Nephron (organoid): ENCODE measurements at regions not wholly inside any gene's neighbourhood (a gene's known extent, or its start where the extent isn't known, plus 50 kb on each side); places are given as distances from the start of the nearest gene placed in this dataset.
"Not testable (repeated sequence)": the region's sequence is repeated elsewhere in the genome, so short reads cannot be mapped to it uniquely, and the experiment has no call there.

Experiments
- H3K27ac Mint-ChIP-seq, 3 experiments: 2 replicates each; pipeline ENCODE4 v1.8.0; 2020; ENCODE audit warnings: mixed read lengths in 3 of 3, mild to moderate bottlenecking in 2 of 3, moderate library complexity in 1 of 3
- H3K27me3 Mint-ChIP-seq: 2 replicates; pipeline ENCODE4 v1.8.0; 2021; ENCODE audit warnings: low read depth, mild to moderate bottlenecking, moderate library complexity, mixed read lengths
- H3K36me3 Mint-ChIP-seq: 2 replicates; pipeline ENCODE4 v1.8.0; 2020; ENCODE audit warnings: low read depth, mixed read lengths
- H3K4me1 Mint-ChIP-seq: 2 replicates; pipeline ENCODE4 v1.8.0; 2020; ENCODE audit warnings: mixed read lengths
- H3K4me3 Mint-ChIP-seq, 3 experiments: 2 replicates each; pipeline ENCODE4 v1.8.0; 2020; ENCODE audit warnings: mild to moderate bottlenecking in 3 of 3, mixed read lengths in 3 of 3, moderate library complexity in 2 of 3
- H3K9me3 Mint-ChIP-seq: 2 replicates; pipeline ENCODE4 v1.8.0; 2020; ENCODE audit warnings: mixed read lengths
- TF ChIP-seq, protein P1 (sequence below), 3 experiments: fragments of 200-600 bp; sonication (generic); IDR thresholded peaks; one replicate each; pipeline ENCODE4 v1.5.0; 2021; ENCODE audit warnings: antibody characterized with exemption in 3 of 3; ENCODE audit not compliant: unreplicated experiment in 3 of 3

DNA sequence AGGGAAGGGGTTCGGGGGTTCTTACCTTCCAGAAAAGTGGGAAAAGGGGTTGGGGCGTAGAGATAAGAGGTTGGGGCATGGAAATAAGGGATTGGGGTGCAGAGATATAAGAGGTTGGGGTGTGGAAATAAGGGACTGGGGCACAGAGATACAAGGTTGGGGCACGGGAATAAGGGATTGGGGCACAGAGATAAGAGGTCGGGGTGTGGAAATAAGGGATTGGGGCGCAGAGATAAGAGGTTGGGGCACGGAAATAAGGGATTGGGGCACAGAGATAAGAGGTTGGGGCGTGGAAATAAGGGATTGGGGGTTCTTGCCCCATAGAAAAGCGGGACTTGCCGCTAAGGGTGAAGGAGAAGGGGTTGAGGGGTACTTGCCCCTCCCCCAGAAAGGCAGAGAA lies 183.9 kb downstream of the CD83 start:
- H3K27ac Mint-ChIP-seq, H3K36me3 Mint-ChIP-seq, H3K4me1 Mint-ChIP-seq, H3K27me3 Mint-ChIP-seq, H3K4me3 Mint-ChIP-seq: not testable (repeated sequence)
- H3K9me3 Mint-ChIP-seq = peaks cover 12% of the 10 kb centered on the region

DNA sequence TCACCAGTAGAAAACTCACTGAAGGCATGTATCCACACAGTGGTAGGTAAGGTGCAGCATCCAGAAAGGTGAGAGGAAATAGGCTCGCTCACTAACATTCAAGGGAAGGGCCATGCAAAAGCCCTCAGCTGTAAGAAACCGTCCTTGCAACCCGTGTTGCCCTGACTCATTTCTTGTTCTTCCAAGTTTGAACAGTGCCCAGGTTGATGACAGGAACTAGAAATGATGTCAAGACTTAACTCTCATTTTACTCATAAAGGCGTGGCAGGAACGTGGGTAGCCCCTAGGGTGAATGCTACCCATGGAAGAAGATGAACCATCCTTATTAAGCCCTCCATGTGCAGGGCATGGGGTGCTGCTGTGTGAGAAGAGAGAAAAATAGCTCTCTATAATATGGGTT lies 187.6 kb downstream of the CD83 start:
- H3K4me3 Mint-ChIP-seq = no peak overlapping the region

DNA sequence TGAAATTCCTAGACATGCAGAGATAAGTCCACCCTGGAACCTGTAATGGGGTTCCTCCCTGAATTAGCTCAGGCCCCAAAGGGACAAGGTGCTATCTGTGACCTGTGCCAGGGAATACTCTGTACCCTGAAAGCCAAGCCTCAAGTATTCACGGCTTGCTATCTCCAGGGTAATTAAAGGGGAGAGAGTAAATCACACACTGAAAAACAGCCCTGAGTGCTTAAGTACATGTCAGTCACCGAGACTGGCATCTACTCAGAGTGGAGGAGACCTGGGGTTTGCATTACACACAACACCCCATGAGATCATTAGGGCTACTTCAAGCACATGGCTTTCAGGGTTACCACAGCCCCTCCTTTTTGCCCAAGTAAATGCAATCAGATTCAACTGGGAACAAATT lies 188.1 kb downstream of the CD83 start:
- Mint-ChIP-seq H3K27ac (peak overlapping the region in 1 of 3 experiments; percentile 32), H3K36me3 (no peaks in the 10 kb centered on the region), H3K4me3 (no peak overlapping the region), H3K27me3 (peaks cover 7% of the 10 kb centered on the region), H3K4me1 (peaks cover 22% of the 10 kb centered on the region), H3K9me3 (peaks cover 12% of the 10 kb centered on the region)
- TF ChIP-seq, protein P1, sequence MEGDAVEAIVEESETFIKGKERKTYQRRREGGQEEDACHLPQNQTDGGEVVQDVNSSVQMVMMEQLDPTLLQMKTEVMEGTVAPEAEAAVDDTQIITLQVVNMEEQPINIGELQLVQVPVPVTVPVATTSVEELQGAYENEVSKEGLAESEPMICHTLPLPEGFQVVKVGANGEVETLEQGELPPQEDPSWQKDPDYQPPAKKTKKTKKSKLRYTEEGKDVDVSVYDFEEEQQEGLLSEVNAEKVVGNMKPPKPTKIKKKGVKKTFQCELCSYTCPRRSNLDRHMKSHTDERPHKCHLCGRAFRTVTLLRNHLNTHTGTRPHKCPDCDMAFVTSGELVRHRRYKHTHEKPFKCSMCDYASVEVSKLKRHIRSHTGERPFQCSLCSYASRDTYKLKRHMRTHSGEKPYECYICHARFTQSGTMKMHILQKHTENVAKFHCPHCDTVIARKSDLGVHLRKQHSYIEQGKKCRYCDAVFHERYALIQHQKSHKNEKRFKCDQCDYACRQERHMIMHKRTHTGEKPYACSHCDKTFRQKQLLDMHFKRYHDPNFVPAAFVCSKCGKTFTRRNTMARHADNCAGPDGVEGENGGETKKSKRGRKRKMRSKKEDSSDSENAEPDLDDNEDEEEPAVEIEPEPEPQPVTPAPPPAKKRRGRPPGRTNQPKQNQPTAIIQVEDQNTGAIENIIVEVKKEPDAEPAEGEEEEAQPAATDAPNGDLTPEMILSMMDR (IDR thresholded peaks at IDR 0.05; ENCODE audit: unreplicated experiment in 3 of 3) = no peak

More for the DNA sequence above, 187.6 kb downstream of the CD83 start:
- H3K4me1 Mint-ChIP-seq = peaks cover 22% of the 10 kb centered on the region
- no peak overlapping the region for H3K27ac Mint-ChIP-seq
- no peaks in the 10 kb centered on the region for H3K36me3 Mint-ChIP-seq
- TF ChIP-seq, protein P1 (IDR thresholded peaks at IDR 0.05; ENCODE audit: unreplicated experiment in 3 of 3) = no peak
- peaks cover 12% of the 10 kb centered on the region for H3K9me3 Mint-ChIP-seq
- peaks cover 7% of the 10 kb centered on the region for H3K27me3 Mint-ChIP-seq

DNA sequence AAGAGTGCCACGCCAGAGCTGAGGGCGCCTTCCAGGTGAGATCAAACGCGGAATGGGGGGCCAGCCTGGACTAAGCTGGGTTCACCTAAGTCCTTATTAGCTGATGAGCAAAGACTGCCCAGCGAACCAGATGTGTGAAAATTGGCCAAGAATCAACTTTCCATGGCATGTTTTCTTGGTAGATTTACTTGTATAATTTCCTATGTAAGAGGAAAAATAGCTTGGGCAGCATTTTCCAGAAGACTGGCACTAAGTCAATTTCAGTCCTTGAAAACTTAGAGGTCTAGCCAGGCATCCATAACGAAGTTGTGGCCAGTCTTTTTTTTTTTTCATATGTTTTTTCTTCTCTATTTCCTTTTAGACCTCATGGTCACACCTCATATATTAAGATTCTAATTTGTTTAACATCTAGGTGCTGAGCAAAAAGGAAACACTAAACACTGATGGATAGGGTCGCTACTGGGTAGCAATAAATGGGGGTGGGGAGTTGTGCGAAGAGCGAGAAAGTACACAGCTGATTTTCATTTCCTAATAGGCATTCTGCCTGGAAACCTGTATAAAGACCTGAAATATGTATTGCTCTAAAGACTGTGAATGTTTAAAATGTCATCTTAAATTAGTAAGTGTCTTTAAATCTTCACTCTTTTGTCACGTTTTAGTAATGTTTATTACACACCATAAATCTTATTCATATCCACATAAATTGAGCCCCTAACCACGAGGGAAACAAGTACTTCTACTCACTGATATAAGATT lies 188.8 kb downstream of the CD83 start:
- Mint-ChIP-seq H3K27ac (peak overlapping the region in 2 of 3 experiments; percentile 32 to 57), H3K36me3 (no peaks in the 10 kb centered on the region), H3K4me1 (peaks cover 27% of the 10 kb centered on the region), H3K9me3 (peaks cover 12% of the 10 kb centered on the region), H3K27me3 (peaks cover 7% of the 10 kb centered on the region), H3K4me3 (no peak overlapping the region)
- TF ChIP-seq, protein P1 (IDR thresholded peaks at IDR 0.05; ENCODE audit: unreplicated experiment in 3 of 3) = no peak

DNA sequence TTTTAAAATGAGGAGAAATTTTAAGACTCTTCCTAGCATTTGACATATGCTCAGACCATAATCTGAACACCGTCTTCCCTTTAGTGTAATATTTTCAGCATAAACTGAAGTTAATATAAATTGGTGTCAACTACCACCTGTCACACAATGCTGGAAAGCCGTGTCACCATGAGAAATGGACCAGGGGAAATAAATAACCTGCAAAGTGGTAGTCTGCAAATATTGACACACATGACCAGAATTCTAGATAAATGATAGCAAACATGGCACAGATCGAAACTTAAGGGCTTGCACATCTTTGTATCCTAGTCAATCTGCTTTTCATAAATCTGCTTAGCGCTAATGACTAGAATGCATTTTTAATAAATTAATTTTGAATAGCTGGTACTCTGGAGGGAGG lies 191.9 kb downstream of the CD83 start:
- TF ChIP-seq, protein P1 (IDR thresholded peaks at IDR 0.05; ENCODE audit: unreplicated experiment in 3 of 3) = no peak
- Mint-ChIP-seq H3K9me3 (no peaks in the 10 kb centered on the region), H3K27ac (no peak overlapping the region), H3K36me3 (no peaks in the 10 kb centered on the region), H3K27me3 (peaks cover 7% of the 10 kb centered on the region), H3K4me1 (peaks cover 27% of the 10 kb centered on the region), H3K4me3 (no peak overlapping the region)

DNA sequence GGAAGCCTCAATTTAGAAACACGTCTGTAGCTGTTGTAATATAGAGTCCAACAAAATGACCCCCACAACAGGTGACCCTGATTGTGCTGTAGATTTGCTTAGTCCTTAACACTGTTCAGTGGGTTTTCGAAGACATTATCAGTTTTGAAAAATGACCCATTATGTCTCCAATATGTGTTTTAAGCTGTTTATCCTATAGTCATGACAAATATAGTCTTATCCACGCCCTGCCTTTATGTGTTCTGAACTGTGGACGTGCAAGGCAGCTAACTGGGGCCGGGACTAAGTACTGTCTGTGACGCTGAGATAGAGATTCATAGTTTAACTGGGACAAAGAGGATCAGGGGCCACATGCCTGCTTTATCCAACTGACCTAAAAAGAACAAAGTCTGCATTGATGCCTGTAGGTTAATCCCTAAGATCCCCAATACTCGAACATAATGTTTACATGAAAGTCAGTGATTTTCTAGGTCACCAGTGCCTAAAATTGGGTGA lies 192.4 kb downstream of the CD83 start:
- TF ChIP-seq, protein P1 (IDR thresholded peaks at IDR 0.05; ENCODE audit: unreplicated experiment in 3 of 3) = no peak
- no peaks in the 10 kb centered on the region for H3K36me3 Mint-ChIP-seq
- H3K27ac Mint-ChIP-seq = no peak overlapping the region
- no peak overlapping the region for H3K4me3 Mint-ChIP-seq
- no peaks in the 10 kb centered on the region for H3K9me3 Mint-ChIP-seq
- H3K27me3 Mint-ChIP-seq = peaks cover 7% of the 10 kb centered on the region
- H3K4me1 Mint-ChIP-seq = peaks cover 27% of the 10 kb centered on the region
